Esophagus muscularis mucosa (tissue), 4 donors: ENCODE measurements at regions not wholly inside any gene's neighbourhood (a gene's known extent, or its start where the extent isn't known, plus 50 kb on each side); places are given as distances from the start of the nearest gene placed in this dataset.

ENCODE experiments used
- DNase-seq: peaks from one replicate; pipeline ENCODE4 v3.0.0-alpha.2; 2017; ENCODE audit errors: extremely low spot score
- H3K27ac ChIP-seq, 4 donors: fragments of 200-600 bp; sonication (generic); replicated peaks in 1 of 4; 1 replicate in 3 of 4; 2 replicates in 1 of 4; pipeline ENCODE4 v1.5.1; 2016 to 2019; ENCODE audit warnings: mild to moderate bottlenecking in 1 of 4
- H3K27me3 ChIP-seq, 4 donors: fragments of 200-600 bp; sonication (generic); one replicate each; pipeline versions ENCODE4 v1.5.1 to v1.6.0; 2016 to 2019
- H3K36me3 ChIP-seq, 4 donors: fragments of 200-600 bp; sonication (generic); one replicate each; pipeline ENCODE4 v1.5.1; 2016 to 2019
- H3K4me1 ChIP-seq, 4 donors: fragments of 200-600 bp; sonication (generic); one replicate each; pipeline ENCODE4 v1.5.1; 2016 to 2019
- H3K4me3 ChIP-seq, 4 donors: fragments of 200-600 bp; sonication (generic); 1 replicate in 2 of 4; 2 replicates in 2 of 4; pipeline ENCODE4 v1.5.1; 2016 to 2019; ENCODE audit warnings: mild to moderate bottlenecking in 4 of 4, moderate library complexity in 1 of 4
- H3K9me3 ChIP-seq, 4 donors: fragments of 200-600 bp; sonication (generic); 1 replicate in 3 of 4; 2 replicates in 1 of 4; pipeline ENCODE4 v1.5.1; 2016 to 2019
- EP300 ChIP-seq: sonication (generic); formaldehyde crosslinking; IDR thresholded peaks from one replicate; pipeline ENCODE4 v1.6.1; 2017; ENCODE audit warnings: antibody characterized with exemption
- POLR2A ChIP-seq: fragments of 450-650 bp; IDR thresholded peaks from one replicate; pipeline ENCODE4 v1.6.1; 2017; ENCODE audit warnings: antibody characterized with exemption, moderate library complexity, mild to moderate bottlenecking, low read depth
- POLR2AphosphoS5 ChIP-seq, 2 donors: sonication (generic); formaldehyde crosslinking; IDR thresholded peaks; one replicate each; pipeline ENCODE4 v1.6.1; 2017; ENCODE audit warnings: antibody characterized with exemption in 2 of 2
- WGBS: methylation state at CpG from one replicate; pipeline ENCODE4 v1.1.5; 2018; 5-methylcytosine and 5-hydroxymethylcytosine counted together
- intact Hi-C: fragments of 100-400 bp; cut with DNase I; formaldehyde crosslinking; loops from one replicate; pipeline ENCODE4 v1.15.1; 2023
- TF ChIP-seq, protein P1 (sequence below), 3 experiments: fragments of 200-600 bp in 2 of 3; fragments of 450-650 bp in 1 of 3; sonication (generic) in 2 of 3; IDR thresholded peaks; one replicate each; pipeline ENCODE4 v1.5.1; 2017 to 2019; ENCODE audit warnings: antibody characterized with exemption in 3 of 3, mild to moderate bottlenecking in 2 of 3, moderate library complexity in 1 of 3

DNA sequence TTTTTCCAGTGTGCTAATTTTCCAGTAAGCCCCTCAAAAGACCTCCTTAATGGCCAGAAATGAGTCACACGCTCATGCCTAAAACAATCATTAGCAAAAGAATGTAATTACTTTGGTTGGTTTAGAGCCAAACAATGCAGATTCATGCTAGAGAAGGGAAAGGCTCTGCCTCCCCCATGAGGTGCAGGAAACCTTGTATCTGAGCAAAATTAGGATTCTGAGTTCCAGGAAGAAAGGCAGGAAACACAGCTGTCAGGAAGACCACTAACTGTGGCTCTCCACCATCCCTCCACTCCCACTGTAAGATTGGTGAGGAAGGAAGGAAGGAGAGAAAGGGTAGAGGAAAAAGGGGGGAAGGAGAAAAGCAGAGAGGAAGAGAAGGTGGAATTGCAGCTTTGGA is 104.9 kb upstream of the DHX15 start:
- Histone ChIP-seq H3K27ac (no peak overlapping the region), H3K4me1 (peaks cover 0 to 6% (median 2%) of the 10 kb centered on the region in 4 donors), H3K9me3 (peaks cover 0 to 8% (median 2%) of the 10 kb centered on the region in 4 donors), H3K36me3 (no peaks in the 10 kb centered on the region), H3K4me3 (no peak overlapping the region), H3K27me3 (no peaks in the 10 kb centered on the region)
- DNase-seq = no peak
- TF ChIP-seq POLR2A = no peak
- no peak for TF ChIP-seq POLR2AphosphoS5 (IDR thresholded peaks at IDR 0.05)
- TF ChIP-seq EP300 = no peak
- TF ChIP-seq, protein P1, sequence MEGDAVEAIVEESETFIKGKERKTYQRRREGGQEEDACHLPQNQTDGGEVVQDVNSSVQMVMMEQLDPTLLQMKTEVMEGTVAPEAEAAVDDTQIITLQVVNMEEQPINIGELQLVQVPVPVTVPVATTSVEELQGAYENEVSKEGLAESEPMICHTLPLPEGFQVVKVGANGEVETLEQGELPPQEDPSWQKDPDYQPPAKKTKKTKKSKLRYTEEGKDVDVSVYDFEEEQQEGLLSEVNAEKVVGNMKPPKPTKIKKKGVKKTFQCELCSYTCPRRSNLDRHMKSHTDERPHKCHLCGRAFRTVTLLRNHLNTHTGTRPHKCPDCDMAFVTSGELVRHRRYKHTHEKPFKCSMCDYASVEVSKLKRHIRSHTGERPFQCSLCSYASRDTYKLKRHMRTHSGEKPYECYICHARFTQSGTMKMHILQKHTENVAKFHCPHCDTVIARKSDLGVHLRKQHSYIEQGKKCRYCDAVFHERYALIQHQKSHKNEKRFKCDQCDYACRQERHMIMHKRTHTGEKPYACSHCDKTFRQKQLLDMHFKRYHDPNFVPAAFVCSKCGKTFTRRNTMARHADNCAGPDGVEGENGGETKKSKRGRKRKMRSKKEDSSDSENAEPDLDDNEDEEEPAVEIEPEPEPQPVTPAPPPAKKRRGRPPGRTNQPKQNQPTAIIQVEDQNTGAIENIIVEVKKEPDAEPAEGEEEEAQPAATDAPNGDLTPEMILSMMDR (IDR thresholded peaks at IDR 0.05) = no peak
- intact Hi-C loops = no loop called here
- WGBS = 50% methylated on average over 1 of the region's 1 CpG

DNA sequence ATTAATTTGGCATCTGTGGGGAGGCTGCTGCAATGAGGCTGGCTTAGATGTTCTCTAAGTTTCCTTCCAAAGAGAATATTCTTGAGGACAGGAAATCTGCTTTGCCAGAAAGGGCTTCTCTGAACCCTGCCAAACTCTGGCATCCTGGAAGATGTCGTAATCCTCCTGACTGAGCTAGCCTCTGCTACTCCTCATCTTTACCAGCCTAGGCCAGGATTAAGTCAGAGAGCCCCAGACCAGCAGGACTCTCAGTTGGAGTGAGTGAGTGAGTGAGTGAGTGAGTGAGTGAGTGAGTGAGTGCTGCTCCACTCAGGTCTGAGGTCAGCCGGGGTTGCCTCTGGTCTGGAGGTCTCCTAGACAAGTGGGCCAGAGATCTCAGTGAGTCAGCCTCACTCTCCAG is 104.9 kb upstream of the SOD3 start:
- TF ChIP-seq POLR2A (no peak), EP300 (no peak), POLR2AphosphoS5 (IDR thresholded peaks at IDR 0.05) (no peak)
- TF ChIP-seq, protein P1 (IDR thresholded peaks at IDR 0.05) = no peak
- peak overlapping the region in 1 of 4 donors; percentile 3 for H3K27ac ChIP-seq
- DNase-seq = peak; percentile 86
- H3K36me3 ChIP-seq = no peaks in the 10 kb centered on the region
- H3K4me3 ChIP-seq = no peak overlapping the region
- peaks cover 0 to 8% (median 2%) of the 10 kb centered on the region in 4 donors for H3K9me3 ChIP-seq
- WGBS = 65% methylated on average over 2 of the region's 2 CpGs
- intact Hi-C loops = no loop called here
- H3K4me1 ChIP-seq = peaks cover 0 to 6% (median 2%) of the 10 kb centered on the region in 4 donors
- H3K27me3 ChIP-seq = no peaks in the 10 kb centered on the region

DNA sequence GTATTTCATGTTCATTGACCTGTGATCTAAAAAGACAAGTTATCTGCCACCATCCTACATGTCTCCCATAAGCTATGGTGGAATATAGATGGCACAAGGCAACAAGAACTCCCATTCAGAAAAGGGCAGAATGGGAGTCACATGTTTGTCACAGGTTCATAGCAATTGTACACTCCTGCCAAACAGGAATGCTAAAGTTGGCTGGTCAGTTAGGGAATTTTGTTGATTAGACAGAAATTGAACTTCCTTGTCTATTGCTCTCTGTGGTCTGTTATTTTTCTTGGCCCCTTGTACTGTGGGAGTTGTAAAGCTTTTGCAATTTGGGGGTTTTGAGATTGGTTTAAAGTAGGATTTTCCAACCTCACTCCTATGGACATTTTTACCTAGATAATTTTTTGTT is 101.7 kb upstream of the SOD3 start:
- DNase-seq = no peak
- Histone ChIP-seq H3K36me3 (no peaks in the 10 kb centered on the region), H3K4me1 (peaks cover 0 to 6% (median 2%) of the 10 kb centered on the region in 4 donors), H3K27me3 (no peaks in the 10 kb centered on the region), H3K27ac (no peak overlapping the region), H3K4me3 (no peak overlapping the region), H3K9me3 (peaks cover 0 to 8% (median 2%) of the 10 kb centered on the region in 4 donors)
- TF ChIP-seq POLR2AphosphoS5 (IDR thresholded peaks at IDR 0.05) (no peak), EP300 (no peak), POLR2A (no peak)
- TF ChIP-seq, protein P1 (IDR thresholded peaks at IDR 0.05) = no peak
- intact Hi-C loops = loop anchor here (2.0 kb wide), 1 partner anchor 35 kb away; no protein-coding TSS in a partner anchor

DNA sequence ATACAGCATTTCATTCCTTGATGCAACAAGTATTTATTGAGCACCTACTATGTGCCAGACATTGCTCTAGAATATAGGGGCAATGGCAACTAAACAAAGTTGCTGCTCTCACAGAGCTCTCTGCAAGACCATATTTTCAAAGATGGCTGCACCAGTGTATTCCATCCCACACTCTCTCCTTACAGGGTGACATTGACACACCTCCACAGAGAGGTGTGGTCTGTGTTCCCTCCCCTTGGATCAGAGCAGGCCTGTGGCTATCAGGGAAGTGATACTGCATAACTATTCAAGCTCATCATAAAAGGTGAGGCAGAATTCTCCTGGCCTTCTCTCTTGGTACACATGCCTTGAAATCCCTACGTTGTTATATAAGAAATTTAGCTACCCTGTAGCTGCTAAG is 95.3 kb upstream of the SOD3 start:
- Histone ChIP-seq H3K4me1 (no peaks in the 10 kb centered on the region), H3K4me3 (no peak overlapping the region), H3K9me3 (no peaks in the 10 kb centered on the region), H3K36me3 (no peaks in the 10 kb centered on the region), H3K27me3 (no peaks in the 10 kb centered on the region), H3K27ac (no peak overlapping the region)
- intact Hi-C loops = no loop called here
- DNase-seq = no peak
- WGBS = 75% methylated on average over 1 of the region's 1 CpG
- TF ChIP-seq, protein P1 (IDR thresholded peaks at IDR 0.05) = no peak
- TF ChIP-seq POLR2A (no peak), EP300 (no peak), POLR2AphosphoS5 (IDR thresholded peaks at IDR 0.05) (no peak)

DNA sequence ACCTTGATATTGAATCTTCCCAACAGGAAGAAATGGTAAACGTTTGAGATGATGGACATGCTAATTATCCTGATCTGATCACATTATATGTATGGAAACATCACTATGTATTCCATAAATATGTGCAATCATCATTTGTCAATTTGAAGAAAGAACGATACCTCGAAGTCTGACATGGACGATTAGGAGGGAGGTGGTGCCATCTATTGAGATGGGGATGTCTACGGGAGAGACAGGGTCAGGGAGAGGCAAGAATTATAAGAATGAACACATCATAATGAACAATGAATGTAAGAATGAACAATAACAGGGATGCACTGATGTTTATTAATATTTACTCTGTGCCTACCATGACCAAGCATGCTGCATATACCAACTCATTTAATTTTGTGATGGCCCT is 93.7 kb upstream of the SOD3 start:
- no peak for DNase-seq
- no peaks in the 10 kb centered on the region for H3K27me3 ChIP-seq
- H3K36me3 ChIP-seq = no peaks in the 10 kb centered on the region
- WGBS = 77% methylated on average over 5 of the region's 5 CpGs
- H3K27ac ChIP-seq = no peak overlapping the region
- TF ChIP-seq POLR2A (no peak), POLR2AphosphoS5 (IDR thresholded peaks at IDR 0.05) (no peak), EP300 (no peak)
- TF ChIP-seq, protein P1 (IDR thresholded peaks at IDR 0.05) = no peak
- no peak overlapping the region for H3K4me3 ChIP-seq
- no peaks in the 10 kb centered on the region for H3K4me1 ChIP-seq
- intact Hi-C loops = no loop called here
- H3K9me3 ChIP-seq = no peaks in the 10 kb centered on the region
